Stimulated activated CD8-positive, alpha-beta memory T cell treated with anti-CD3 and anti-CD28 coated beads, Interleukin-15, amount 100 ng/mL, for 48 hours (primary cell): ENCODE measurements at regions not wholly inside any gene's neighbourhood (a gene's known extent, or its start where the extent isn't known, plus 50 kb on each side); places are given as distances from the start of the nearest gene placed in this dataset.

Experiments
- DNase-seq, 2 donors: peaks; one replicate each; pipeline ENCODE4 v3.0.0-alpha.2; 2020; ENCODE audit warnings: low read depth in 2 of 2

DNA sequence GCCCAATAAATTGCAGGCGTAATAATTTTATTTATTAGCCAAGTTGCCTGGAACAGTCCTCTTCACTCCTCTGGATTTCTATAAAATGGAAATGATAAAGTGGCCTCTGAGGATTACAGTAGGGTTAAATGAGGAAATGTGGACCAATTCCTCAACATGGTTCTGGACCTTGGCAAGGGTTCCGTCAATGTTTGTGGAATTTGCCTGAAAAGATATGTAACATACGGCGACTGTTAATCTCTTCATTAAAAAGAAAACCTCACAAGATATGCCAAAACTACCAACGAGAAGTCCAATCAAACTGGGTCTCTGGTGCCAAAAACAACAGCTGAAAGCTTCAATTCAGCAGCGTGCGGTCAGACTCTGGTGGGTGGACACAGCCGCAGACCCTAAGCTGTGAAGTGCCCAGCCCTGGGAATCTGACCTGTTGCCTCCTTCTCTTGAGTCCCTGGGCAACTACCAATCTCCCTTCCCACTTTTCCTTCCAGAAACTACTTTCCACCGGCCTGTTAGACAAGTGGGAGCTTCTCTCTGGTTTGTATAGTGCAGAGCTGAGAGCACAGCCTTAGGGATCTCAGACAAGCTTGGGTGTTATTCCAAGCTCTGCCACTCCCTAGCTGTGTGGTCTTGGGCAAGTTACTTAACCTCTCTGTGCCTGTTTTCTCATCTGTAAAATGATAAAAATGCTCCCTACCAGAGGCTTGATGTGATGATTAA is 190.5 kb upstream of the GSC start:
- DNase-seq: no peak

DNA sequence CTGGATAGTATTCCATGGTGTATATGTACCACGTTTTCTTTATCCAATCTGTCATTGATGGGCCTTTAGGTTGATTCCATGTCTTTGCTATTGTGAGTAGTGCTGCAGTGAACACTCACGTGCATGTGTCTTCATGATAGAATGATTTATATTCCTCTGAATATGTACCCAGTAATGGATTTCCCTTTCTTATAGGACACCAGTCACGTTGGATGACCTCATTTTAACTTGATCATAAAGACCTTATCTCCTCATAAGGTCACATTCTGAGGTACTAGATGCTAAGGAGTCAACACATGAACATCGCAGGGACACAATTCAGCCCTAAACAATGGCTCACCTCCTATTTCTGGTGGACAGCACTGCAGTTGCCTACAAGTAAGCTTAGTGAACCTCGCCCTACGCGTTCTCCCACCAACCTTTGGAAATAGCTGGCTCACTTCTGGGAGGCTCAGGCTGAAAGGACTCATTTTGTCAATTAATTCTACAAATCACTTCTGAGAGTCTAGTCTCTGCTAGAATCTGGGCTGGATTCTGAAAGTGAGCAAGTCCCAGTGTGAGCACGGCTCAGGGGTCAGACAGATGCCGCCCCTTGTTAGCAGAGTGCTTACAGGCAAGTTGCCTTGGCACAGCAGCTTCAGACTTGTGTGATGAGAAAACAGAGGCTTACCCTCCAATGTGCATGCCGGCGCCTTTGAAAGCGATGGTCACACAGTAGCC is 183.8 kb upstream of the GSC start:
- no peak for DNase-seq

DNA sequence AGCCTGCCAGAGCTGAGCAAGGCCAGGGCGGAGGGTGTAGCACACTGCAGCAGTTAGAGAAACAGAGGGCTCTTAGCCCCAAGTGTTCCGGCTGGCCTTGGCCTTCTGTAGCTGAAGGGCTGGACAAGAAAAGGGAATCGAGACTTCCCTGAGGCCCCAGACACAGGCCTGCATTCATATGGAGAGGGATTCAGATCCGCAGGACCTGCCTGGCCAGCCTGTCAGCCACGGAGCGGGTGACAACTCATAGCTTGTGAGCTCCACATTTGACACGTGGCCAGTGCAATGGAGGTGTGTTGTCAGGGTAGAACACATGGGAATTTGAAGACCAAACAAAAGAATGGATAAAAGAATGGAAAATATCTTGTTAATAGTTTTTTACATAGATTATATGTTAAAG is 182.2 kb upstream of the GSC start:
- DNase-seq: no peak

DNA sequence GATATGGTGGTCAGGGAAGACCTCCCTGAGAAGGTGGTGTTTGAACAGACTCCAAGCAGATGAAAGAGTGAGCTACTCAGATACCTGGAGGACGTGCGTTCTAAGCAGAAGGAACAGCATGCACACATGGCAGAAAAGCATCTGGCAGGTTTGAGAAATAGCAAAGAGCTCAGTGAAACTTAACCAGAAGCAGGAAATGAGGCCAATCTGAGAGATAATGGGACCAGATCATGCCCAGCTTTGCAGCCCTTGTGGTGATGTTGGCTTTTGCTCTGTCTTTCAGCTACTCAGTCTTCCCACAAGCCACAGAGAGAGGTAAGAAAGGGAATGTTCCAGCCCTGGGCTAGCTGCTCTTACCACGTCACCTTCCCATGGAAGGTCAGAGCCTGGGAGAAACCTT is 176.3 kb upstream of the GSC start:
- peak in 1 of 2 donors; percentile 8 for DNase-seq

DNA sequence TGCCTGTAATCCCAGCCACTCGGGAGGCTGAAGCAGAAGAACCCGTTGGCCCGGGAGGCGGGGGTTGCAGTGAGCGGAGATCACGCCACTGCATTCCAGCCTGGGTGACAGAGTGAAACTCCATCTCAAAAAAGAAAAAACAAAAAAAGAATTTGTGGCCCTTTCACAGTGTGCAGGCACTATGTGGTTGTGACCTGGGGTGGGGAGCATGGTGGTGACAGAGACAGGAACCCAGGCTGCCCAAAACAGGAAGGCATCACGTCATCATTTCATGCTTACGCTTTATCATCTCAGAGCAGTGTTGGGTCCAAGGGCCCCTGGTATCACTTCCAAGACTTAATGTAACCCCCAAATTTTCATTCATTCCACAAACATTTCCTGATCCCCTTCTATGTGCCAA is 175.7 kb upstream of the GSC start:
- DNase-seq: peak; percentile 7 to 14

DNA sequence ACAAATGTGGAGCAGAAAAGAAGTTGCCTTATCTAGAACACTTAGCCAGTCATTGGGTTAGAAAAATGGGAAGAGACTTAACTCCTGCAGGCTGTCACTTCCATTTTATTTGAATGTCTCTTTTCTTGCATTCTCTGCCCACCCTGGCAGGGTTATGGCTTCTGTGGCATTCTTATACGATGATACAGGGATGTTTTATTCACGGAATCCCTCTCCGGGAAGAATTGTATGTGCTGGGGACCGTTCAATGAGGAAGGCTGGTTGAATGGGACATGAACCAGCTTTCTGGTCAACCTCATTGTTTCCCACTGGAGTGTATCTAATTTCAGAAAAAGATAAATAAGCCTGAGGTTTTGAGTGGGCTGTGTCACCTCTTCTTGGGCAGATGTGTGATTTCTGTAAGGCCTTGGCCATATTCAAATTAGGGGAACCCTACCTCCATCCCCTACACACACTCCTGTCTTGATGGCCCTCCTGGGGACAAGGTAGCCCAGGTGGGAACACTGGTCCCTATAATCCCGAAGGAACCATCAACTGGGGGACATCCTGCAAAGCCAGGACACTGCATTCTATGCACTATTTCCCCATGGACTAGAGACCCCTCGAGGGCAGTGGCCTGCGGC is 174.8 kb upstream of the GSC start:
- no peak for DNase-seq

DNA sequence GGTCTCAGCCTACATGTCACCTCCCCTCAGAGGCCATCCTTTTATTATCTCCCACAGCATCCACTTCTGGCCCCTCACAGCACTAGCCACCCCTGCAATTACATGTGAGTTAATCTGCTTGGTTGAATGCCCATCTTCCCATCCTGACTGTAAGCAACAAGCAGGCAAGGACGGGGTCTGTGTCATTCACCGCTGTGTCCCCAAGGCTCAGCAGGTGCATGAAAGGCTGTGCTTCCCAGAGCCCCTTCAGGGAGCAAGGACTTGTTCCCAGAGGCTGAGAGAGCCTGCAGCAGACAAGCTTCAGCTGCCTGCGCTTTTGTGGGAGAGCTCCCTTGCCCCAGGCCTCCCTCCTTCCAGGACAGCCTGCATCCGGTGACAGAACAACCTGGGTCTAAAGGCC is 172.7 kb upstream of the GSC start:
- DNase-seq: no peak

DNA sequence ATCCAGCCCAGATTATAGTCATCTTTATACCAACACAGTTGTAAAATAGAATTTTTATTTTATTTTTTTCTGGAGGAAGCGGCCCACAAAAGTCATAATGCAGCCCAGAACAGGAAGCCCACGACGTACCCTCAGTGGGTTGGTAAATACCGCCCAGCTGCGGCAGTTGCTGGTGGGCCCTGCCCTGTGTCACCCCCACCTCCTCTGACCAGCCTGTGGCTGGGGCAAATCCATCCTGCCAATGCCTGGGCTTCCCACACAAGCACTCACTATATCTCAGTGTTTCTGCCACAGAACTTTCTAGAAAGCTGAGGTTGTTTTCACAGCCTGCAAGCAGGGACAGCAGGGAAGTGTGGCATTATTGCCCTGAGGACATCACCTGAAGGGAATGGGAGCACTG is 171.4 kb upstream of the GSC start:
- DNase-seq: no peak

DNA sequence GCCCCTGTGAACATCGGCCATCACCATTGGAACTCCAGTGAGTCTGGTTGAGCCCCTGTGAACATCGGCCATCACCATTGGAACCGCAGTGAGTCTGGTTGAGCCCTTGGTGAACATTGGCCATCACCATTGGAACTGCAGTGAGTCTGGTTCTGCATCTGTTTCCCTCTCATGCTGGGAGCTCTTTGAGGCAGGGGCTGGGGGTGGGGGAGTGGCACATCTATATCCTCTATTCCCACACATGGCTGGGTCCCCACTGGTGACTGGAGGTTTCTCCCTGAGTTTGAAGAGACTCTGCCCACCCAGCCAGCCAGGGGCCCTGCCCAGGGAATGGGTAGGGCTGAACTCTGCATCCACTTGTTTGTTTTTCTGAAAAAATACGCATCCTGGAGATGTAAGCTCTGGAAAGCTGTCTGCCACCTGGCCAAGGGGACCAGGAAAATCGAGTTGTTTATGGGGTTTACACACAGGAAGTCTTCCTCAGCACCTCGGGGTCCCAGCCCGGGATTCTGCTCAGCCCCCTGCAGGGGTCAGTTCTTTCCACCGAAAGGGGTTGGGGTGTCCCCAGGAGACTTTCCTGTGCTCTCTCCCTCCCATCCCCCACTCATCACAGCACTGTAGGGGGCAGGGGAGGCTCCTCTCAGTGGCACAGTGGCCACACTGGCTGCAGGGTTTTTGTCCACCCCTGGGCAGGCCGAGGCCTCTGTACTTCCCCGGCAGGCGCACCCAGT is 170.5 kb upstream of the GSC start:
- no peak for DNase-seq

DNA sequence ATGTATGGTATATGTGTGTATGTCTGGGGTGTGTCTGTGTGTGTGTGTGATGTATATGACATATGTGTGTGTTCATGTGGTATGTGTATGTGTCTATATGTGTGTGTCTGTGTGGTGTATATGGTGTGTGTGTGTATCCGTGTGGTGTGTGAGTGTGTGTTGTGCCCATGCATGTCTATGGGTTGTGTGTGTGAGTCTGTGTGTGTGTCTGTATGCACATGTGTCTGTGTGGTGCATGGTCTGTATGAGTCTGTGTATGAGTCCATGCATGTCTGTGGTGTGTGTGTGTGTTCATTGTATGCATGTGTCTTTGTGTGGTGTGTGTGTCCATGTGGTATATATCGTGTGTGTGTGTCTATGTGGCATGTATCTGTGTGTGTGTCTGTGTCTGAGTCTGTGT is 168.1 kb upstream of the GSC start:
- DNase-seq: no peak

DNA sequence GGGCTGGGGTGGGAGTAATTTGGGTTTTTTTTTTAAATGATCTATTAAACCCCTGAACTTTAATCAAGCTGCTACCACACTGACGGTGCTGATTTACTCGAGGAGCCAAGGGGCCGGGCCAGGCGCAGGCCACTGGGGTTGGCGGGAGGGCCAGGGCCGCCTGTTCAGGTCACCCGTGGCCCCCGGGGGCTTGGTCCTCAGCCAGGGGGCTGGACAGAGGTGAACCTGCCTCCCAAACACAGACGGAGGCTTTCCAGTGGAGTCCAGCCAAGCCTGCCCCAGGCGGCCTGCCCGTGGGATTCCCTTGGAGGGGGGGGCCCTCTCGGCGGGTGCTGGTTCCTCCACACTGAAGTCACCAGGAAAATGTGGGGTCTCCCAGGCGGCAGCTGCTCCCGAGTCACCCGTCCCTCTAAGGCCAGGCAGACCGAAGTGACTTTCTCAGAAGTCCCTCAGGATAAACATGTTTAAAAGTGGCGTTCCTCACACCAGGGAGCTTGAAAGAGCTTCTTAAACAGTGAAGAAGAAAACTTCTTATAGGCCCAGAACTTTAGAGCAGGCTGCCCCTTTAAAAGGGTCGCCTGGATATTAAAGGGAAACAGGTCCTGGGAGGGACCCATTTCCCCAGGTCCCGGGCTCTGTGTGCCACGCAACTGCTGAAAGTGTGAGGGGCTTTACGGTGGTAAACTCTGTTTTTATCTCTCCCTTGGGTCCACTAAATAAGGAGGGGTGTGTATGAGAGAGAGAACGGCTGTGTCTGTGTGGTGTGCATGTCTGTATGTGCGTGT is 167.2 kb upstream of the GSC start:
- DNase-seq: no peak

DNA sequence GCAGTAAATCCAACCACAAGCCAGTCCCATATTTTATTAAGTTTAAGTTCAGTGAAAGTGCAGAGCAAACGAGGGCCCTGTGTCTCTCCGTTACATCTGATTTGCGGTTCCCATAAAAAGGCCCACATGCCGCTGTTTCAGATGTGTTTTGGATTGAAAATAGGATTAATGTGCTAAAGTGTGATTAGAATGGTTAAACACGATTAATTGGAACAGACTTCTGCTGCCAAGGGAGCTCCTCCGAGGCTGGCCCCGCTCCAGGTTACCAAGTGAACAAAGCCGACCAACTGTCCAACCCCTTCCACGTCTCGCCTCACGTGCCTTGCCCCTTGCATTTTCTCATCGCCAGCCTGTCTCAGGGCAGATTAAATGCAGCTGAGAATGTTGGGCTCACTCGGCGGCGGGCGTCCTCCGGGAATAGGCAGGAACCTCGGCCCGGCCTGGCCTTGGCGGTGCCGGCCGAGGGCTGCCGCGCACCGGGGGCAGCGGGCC is 166.5 kb upstream of the GSC start:
- DNase-seq: no peak

DNA sequence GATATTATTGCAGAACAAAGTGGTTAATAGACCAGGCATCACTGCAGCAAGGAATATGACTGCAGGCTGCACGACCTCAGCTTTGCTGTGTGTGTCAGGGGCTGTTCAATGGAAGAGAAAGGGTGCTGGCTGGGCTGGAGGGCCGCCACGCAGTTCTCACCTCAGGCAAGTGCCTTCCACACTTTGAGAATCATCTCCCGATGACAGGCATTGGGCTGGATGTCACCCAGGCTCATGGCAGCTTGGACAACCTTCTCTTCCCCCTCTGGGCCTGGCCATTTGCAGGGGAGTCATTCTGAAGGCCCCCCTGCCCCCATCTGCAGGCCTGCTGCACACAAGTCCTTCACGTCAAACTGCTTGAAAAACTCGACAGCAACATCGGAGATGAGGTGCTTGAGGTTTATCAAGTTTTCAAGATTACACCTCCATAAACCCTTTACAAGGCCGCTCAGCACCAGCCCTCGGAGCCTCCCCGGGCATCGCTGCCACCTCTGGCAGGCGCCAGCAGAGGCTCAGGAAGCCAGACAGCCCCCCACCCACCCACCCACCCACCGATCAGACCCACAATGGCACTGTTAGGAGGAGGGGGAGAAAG is 165.9 kb upstream of the GSC start:
- no peak for DNase-seq

DNA sequence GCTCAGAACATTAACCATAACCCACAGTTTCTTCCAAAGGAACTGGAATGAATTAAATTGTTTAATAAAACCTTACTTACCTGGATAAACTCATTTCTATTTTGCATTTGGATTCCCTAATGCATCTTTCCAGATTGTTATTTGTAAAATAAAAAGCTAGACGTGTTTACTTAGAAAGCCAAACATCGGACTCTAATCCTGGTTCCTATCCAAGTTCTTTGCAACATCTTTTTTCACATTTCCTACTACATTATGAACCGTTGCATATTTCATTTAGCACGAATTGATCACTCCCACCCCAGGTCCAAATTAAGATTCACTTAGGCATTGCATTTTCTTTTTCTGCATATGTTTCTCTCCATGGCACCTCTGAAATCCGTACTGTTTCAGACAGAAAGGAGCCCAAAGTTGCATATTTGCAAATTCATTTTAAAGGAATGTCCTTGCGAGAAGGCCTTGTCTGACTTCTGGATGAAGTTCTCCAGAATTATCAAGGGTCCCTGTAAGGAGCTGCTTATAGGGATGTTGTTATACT is 164.4 kb upstream of the GSC start:
- DNase-seq: no peak

DNA sequence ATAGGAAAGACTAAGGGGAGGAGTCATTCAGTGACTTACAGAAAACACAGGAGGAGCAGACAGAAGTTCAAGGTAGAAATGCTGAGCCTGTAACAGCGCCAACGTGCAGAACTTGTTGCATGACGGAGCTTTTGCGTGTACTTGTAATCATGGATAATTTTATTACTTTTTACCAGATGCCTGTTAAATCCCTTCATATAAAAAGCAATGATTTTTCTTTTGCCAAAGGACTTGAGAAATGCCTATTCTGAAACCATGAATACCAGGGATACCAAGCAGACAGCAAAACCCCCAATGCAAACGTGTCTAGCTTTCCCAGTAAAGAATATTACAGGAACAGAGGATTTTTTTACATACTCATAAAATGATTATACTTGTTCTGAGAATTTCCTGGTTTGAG is 163.6 kb upstream of the GSC start:
- no peak for DNase-seq

DNA sequence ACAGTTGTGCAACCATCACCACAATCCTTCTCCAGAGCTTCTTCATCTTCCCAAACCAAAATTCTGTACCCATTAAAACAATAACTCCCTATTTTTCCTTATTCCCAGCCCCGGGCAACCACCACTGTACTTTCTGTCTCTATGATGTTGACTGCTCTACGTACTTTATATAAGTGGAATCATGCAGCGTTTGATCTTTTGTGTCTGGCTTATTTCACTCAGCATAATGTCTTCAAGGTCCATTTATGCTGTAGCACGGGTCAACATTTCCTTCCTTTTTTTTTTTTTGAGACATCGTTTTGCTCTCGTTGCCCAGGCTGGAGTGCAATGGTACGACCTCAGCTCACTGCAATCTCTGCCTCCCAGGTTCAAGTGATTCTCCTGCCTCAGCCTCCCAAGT is 162.7 kb upstream of the GSC start:
- DNase-seq: no peak

DNA sequence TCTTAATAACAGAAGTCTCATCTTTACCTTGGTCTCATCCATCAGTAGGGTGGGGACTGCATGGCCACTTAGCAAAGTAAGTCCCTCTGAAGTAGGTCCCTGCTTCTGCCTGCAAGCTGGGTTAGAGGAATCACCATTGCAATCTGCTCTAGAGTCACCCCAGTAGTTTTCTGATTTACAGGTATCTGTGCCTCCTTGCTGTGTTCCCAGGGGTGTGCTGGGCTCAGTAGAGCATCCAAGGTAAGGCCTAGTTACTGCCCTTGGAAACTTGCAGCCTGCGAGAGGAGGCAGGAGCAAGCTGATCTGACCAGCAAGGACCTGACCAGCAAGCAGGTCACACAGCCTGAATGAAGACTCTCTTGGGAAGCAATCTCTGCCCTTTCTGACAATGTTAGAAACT is 160.8 kb upstream of the GSC start:
- DNase-seq: no peak

DNA sequence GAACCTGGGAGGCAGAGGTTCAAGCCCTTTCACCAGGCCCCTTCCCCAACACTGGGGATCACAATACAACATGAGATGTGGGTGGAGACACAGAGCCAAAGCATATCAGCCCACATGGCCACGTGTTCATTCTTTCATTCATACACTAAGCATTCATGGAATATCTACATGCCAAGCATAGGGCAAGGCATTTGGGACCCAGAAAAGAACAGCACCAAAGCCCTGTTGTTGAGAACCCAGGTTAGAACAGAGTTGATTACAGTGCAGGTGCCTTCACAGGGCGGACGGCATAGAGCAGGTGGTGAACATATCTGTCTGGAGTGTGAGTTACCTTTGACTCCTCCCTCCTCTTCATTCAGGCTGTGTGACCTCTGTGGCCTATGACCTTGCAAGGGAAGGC is 159.4 kb upstream of the GSC start:
- DNase-seq: no peak

DNA sequence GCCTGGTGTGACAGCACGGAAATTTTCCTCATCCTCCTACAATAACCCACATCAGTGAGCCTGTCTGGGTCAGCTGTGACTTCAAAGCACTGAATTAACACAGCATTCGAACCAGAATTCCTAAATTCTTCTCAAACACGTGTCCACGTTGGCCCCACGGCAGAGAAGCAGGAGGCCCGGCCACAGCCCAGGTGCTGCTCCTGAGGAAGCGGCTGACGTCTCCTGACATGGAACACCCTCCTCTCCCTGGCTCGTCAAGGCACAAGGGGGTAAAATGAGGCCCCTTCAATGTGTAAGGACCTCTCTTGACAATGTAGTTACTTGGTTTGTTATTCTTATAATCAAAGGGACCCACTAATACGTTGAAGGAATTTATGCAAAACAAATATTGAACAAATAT is 156.3 kb upstream of the GSC start:
- no peak for DNase-seq

DNA sequence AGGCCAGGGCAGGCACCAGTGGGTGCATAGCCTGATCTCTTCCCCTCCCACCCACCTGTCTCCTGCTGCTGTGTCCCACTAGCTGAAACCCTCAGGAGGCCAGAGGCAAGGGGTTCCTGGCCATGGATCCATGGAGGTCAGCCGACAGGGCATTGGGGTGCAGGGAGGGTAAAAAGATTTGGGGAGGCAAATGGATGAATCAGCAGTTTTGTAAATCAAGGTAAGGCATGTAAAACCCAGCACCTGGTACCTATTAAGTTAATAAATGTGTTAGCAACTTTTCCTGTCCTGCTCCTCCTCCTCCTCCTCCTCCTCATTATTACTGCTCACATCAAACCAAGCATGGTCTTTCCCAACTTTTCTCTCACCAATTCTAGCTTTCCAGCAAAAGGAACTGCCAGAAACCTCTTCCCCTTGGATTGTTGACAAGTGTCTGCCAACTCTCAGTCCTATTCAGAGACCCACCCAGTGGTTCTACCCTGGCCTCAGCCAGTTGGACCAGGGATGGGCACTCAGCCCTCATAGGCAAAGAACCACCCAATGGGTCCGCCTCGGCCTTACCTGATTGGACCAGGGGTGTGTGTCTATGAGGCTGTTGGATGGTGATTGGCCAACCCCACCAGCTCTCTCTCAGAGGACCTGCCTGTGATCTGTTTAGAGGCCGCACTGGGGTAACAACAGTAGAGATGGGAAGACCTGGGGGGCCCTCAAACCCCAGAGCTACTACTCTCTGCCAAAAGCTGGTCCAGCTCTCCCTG is 155.7 kb upstream of the GSC start:
- DNase-seq: no peak
